ENCODE measurements at regions not wholly inside any gene's neighbourhood (a gene's known extent, or its start where the extent isn't known, plus 50 kb on each side); places are given as distances from the start of the nearest gene placed in this dataset.

DNA sequence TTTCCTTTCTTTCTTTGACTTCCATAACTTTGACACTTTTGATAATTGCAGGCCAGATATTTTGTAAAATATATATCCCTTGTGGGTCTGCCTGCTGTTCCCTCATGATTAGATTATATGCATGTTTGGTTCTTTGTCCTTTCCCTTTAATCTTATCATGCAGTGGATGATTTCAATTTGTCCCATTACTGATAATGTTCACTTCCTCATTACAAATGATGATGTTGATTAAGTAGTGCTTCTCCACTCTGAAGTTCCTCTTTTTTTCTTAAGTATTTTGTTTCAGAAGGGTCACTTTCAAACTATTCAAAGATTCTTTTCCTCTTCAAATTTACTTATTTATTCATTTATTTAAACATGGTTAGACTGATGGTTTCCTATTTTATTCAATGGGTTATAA is 898.1 kb downstream of the XPNPEP1 start:
- TF ChIP-seq CTCF (IDR thresholded peaks at IDR 0.05; ENCODE audit: poor library complexity), result no peak
- no peak for TF ChIP-seq EZH2 (IDR thresholded peaks at IDR 0.05; ENCODE audit: borderline replicate concordance)
